ENCODE measurements at regions not wholly inside any gene's neighbourhood (a gene's known extent, or its start where the extent isn't known, plus 50 kb on each side); places are given as distances from the start of the nearest gene placed in this dataset.

- ATAC-seq: no peak
- TF ChIP-seq CSRNP3 (CRISPR knock-in tag; IDR thresholded peaks at IDR 0.05) (no peak), ISL1 (CRISPR knock-in tag; IDR thresholded peaks at IDR 0.05) (no peak), ZFP3 (CRISPR knock-in tag; IDR thresholded peaks at IDR 0.05) (no peak), ARNTL (CRISPR knock-in tag; IDR thresholded peaks at IDR 0.05; ENCODE audit: borderline replicate concordance, low read depth) (no peak), RARB (CRISPR knock-in tag; IDR thresholded peaks at IDR 0.05) (no peak), BACH2 (CRISPR knock-in tag; IDR thresholded peaks at IDR 0.05; ENCODE audit: borderline replicate concordance) (no peak), PATZ1 (CRISPR knock-in tag; IDR thresholded peaks at IDR 0.05; ENCODE audit: borderline replicate concordance) (no peak), PPARA (CRISPR knock-in tag; IDR thresholded peaks at IDR 0.05; ENCODE audit: borderline replicate concordance) (no peak), SNAI2 (CRISPR knock-in tag; IDR thresholded peaks at IDR 0.05) (no peak), TSHZ2 (CRISPR knock-in tag; IDR thresholded peaks at IDR 0.05) (no peak), ZC3H10 (CRISPR knock-in tag; IDR thresholded peaks at IDR 0.05) (no peak), TCF4 (CRISPR knock-in tag; IDR thresholded peaks at IDR 0.05; ENCODE audit: borderline replicate concordance) (no peak), CSDC2 (CRISPR knock-in tag; IDR thresholded peaks at IDR 0.05) (no peak), OSR1 (CRISPR knock-in tag; IDR thresholded peaks at IDR 0.05) (no peak), GLIS3 (CRISPR knock-in tag; IDR thresholded peaks at IDR 0.05) (no peak), ZFP30 (CRISPR knock-in tag; IDR thresholded peaks at IDR 0.05) (no peak)
Measured at GRCh38 chr22:48244388-48245195, 1482.1 kb downstream of the TBC1D22A start.

GRCh38 chr22:48242461-48242864, 1480.0 kb downstream of the TBC1D22A start:
- no peak for ATAC-seq
- TF ChIP-seq PPARA (CRISPR knock-in tag; IDR thresholded peaks at IDR 0.05; ENCODE audit: borderline replicate concordance): no peak
- TF ChIP-seq ZFP30 (CRISPR knock-in tag; IDR thresholded peaks at IDR 0.05): no peak
- TF ChIP-seq PATZ1 (CRISPR knock-in tag; IDR thresholded peaks at IDR 0.05; ENCODE audit: borderline replicate concordance): no peak
- no peak for TF ChIP-seq ZC3H10 (CRISPR knock-in tag; IDR thresholded peaks at IDR 0.05)
- no peak for TF ChIP-seq GLIS3 (CRISPR knock-in tag; IDR thresholded peaks at IDR 0.05)
- no peak for TF ChIP-seq ISL1 (CRISPR knock-in tag; IDR thresholded peaks at IDR 0.05)
- TF ChIP-seq ZFP3 (CRISPR knock-in tag; IDR thresholded peaks at IDR 0.05): no peak
- no peak for TF ChIP-seq TSHZ2 (CRISPR knock-in tag; IDR thresholded peaks at IDR 0.05)
- no peak for TF ChIP-seq CREB5 (CRISPR knock-in tag; IDR thresholded peaks at IDR 0.05; ENCODE audit: low read depth)

Data from SK-N-SH treated with all-trans-retinoic acid at 6 μM for 48 hours (cell line).